GM23338 (cell line): ENCODE measurements at regions not wholly inside any gene's neighbourhood (a gene's known extent, or its start where the extent isn't known, plus 50 kb on each side); places are given as distances from the start of the nearest gene placed in this dataset.

Experiments used
- ATAC-seq: fragments of 200-7000 bp; cut with Tn5 transposase; 3 replicates; pipeline ENCODE4 v1.9.1; 2020
- DNase-seq: peaks from one replicate; pipeline ENCODE4 v3.0.0-alpha.2; 2015; ENCODE audit warnings: low spot score
- H2AFZ ChIP-seq: fragments of 200-600 bp; sonication (generic); 2 replicates; pipeline ENCODE4 v1.8.0; 2016; ENCODE audit warnings: antibody characterized with exemption, mild to moderate bottlenecking, moderate library complexity
- H3F3A ChIP-seq: fragments of 200-600 bp; sonication (generic); replicated peaks from 2 replicates; pipeline ENCODE4 v1.8.0; 2017; ENCODE audit warnings: antibody characterized with exemption, mixed run types, low read depth
- H3K27ac ChIP-seq: fragments of 200-600 bp; sonication (generic); 2 replicates; pipeline ENCODE4 v1.6.1; 2016; ENCODE audit warnings: low read depth
- H3K27me3 ChIP-seq: fragments of 200-600 bp; sonication (generic); 2 replicates; pipeline ENCODE4 v1.8.0; 2016; ENCODE audit warnings: mild to moderate bottlenecking, mixed run types, moderate library complexity; ENCODE audit not compliant: insufficient read depth
- H3K36me3 ChIP-seq: fragments of 200-600 bp; sonication (generic); 2 replicates; pipeline ENCODE4 v1.8.0; 2016; ENCODE audit warnings: mild to moderate bottlenecking; ENCODE audit not compliant: insufficient read depth
- H3K4me1 ChIP-seq: fragments of 200-600 bp; sonication (generic); 2 replicates; pipeline ENCODE4 v1.8.0; 2016; ENCODE audit warnings: mild to moderate bottlenecking, moderate library complexity; ENCODE audit not compliant: insufficient read depth
- H3K4me2 ChIP-seq: fragments of 200-600 bp; sonication (generic); 2 replicates; pipeline ENCODE4 v1.7.1; 2017; ENCODE audit warnings: mixed run types
- H3K4me3 ChIP-seq: fragments of 200-600 bp; sonication (generic); 2 replicates; pipeline ENCODE4 v1.6.1; 2016; ENCODE audit warnings: mixed run types
- H3K79me2 ChIP-seq: fragments of 200-600 bp; sonication (generic); replicated peaks from 2 replicates; pipeline ENCODE4 v1.8.0; 2017; ENCODE audit warnings: mild to moderate bottlenecking; ENCODE audit not compliant: insufficient read depth
- H3K9me2 ChIP-seq: fragments of 200-600 bp; sonication (generic); 2 replicates; pipeline ENCODE4 v1.8.0; 2017; ENCODE audit not compliant: insufficient read depth
- H4K20me1 ChIP-seq: fragments of 200-600 bp; sonication (generic); replicated peaks from 2 replicates; pipeline ENCODE4 v1.8.0; 2017; ENCODE audit warnings: mild to moderate bottlenecking; ENCODE audit not compliant: insufficient read depth
- H3K27ac Mint-ChIP-seq: 2 replicates; pipeline ENCODE4 v1.8.0; 2020; ENCODE audit warnings: inconsistent platforms, mild to moderate bottlenecking, moderate library complexity, mixed read lengths
- H3K27me3 Mint-ChIP-seq: 3 replicates; pipeline ENCODE4 v1.8.0; 2022; ENCODE audit warnings: low read depth, mild to moderate bottlenecking, moderate library complexity, mixed read lengths, inconsistent platforms; ENCODE audit not compliant: insufficient read depth, poor library complexity
- H3K36me3 Mint-ChIP-seq: 3 replicates; pipeline ENCODE4 v1.8.0; 2021; ENCODE audit warnings: low read depth, mild to moderate bottlenecking, inconsistent platforms, moderate library complexity, mixed read lengths
- H3K4me1 Mint-ChIP-seq: 3 replicates; pipeline ENCODE4 v1.8.0; 2020; ENCODE audit warnings: mild to moderate bottlenecking, inconsistent platforms, mixed read lengths
- H3K4me3 Mint-ChIP-seq: 3 replicates; pipeline ENCODE4 v1.8.0; 2021; ENCODE audit warnings: moderate library complexity, mild to moderate bottlenecking, inconsistent platforms, mixed read lengths
- H3K9me3 Mint-ChIP-seq: 3 replicates; pipeline ENCODE4 v1.8.0; 2020; ENCODE audit warnings: moderate library complexity, mild to moderate bottlenecking, inconsistent platforms, mixed read lengths
- CREB1 ChIP-seq: fragments of 250-450 bp; sonication (Bioruptor Pico); IDR thresholded peaks from 2 replicates; pipeline ENCODE4 v1.5.0; 2020; ENCODE audit warnings: low read depth, mild to moderate bottlenecking, moderate library complexity
- CTCF ChIP-seq, 2 experiments: fragments of 200-600 bp in 1 of 2; sonication (generic) in 1 of 2; conservative IDR thresholded peaks; 2 replicates each; pipeline versions ENCODE4 v1.5.1 to v1.6.1; 2016 to 2017; ENCODE audit warnings: antibody characterized with exemption in 2 of 2, low read depth in 2 of 2, mild to moderate bottlenecking in 2 of 2, moderate library complexity in 1 of 2
- ETS1 ChIP-seq: IDR thresholded peaks from 2 replicates; pipeline ENCODE4 v1.6.1; 2016; ENCODE audit warnings: antibody characterized with exemption
- EZH2 ChIP-seq: fragments of 200-600 bp; sonication (generic); IDR thresholded peaks from one replicate; pipeline ENCODE4 v1.8.0; 2017; ENCODE audit warnings: antibody characterized with exemption, mild to moderate bottlenecking, low read depth; ENCODE audit not compliant: unreplicated experiment
- EZH2phosphoT487 ChIP-seq: fragments of 200-600 bp; sonication (generic); IDR thresholded peaks from one replicate; pipeline ENCODE4 v1.8.1; 2018; ENCODE audit warnings: antibody characterized with exemption; ENCODE audit not compliant: unreplicated experiment
- NANOG ChIP-seq: IDR thresholded peaks from 2 replicates; pipeline ENCODE4 v1.6.1; 2016; ENCODE audit warnings: antibody characterized with exemption, borderline replicate concordance
- POLR2AphosphoS5 ChIP-seq: IDR thresholded peaks from 2 replicates; pipeline ENCODE4 v1.6.1; 2016; ENCODE audit warnings: antibody characterized with exemption, low read depth
- STAT1 ChIP-seq: IDR thresholded peaks from one replicate; pipeline ENCODE4 v1.6.1; 2016; ENCODE audit warnings: antibody characterized with exemption; ENCODE audit not compliant: unreplicated experiment
- ZNF114 ChIP-seq: fragments of 250-450 bp; sonication (Bioruptor Pico); IDR thresholded peaks from 2 replicates; pipeline ENCODE4 v1.5.0; 2020; ENCODE audit warnings: mild to moderate bottlenecking, moderate library complexity
- TF ChIP-seq, protein P1 (sequence below): fragments of 250-450 bp; sonication (Bioruptor Pico); IDR thresholded peaks from 2 replicates; pipeline ENCODE4 v1.5.0; 2020; ENCODE audit warnings: mild to moderate bottlenecking, moderate library complexity
- TF ChIP-seq, protein P2 (sequence below): IDR thresholded peaks from one replicate; pipeline ENCODE4 v1.6.1; 2018; ENCODE audit warnings: antibody characterized with exemption; ENCODE audit not compliant: unreplicated experiment

GRCh38 chr6:23618366-23618765 is 507.6 kb upstream of the NRSN1 start:
- Histone ChIP-seq H3K36me3 (no peaks in the 10 kb centered on the region), H3K79me2 (no peaks in the 10 kb centered on the region), H3K4me3 (no peak overlapping the region), H3K9me2 (no peaks in the 10 kb centered on the region), H3F3A (no peaks in the 10 kb centered on the region), H3K4me2 (no peak overlapping the region), H2AFZ (no peak overlapping the region), H3K27me3 (no peaks in the 10 kb centered on the region), H3K4me1 (peaks cover 8% of the 10 kb centered on the region), H4K20me1 (no peaks in the 10 kb centered on the region), H3K27ac (no peak overlapping the region)
- peaks cover 4% of the 10 kb centered on the region for H3K9me3 Mint-ChIP-seq
- peaks cover 4% of the 10 kb centered on the region for H3K36me3 Mint-ChIP-seq
- TF ChIP-seq POLR2AphosphoS5 (no peak), CTCF (conservative IDR thresholded peaks at IDR 0.05; ENCODE audit: low read depth in 2 of 2) (no peak), EZH2phosphoT487 (no peak), ETS1 (no peak), EZH2 (no peak), ZNF114 (no peak), STAT1 (no peak), CREB1 (CRISPR knock-in tag) (no peak), NANOG (no peak)
- TF ChIP-seq, protein P1, sequence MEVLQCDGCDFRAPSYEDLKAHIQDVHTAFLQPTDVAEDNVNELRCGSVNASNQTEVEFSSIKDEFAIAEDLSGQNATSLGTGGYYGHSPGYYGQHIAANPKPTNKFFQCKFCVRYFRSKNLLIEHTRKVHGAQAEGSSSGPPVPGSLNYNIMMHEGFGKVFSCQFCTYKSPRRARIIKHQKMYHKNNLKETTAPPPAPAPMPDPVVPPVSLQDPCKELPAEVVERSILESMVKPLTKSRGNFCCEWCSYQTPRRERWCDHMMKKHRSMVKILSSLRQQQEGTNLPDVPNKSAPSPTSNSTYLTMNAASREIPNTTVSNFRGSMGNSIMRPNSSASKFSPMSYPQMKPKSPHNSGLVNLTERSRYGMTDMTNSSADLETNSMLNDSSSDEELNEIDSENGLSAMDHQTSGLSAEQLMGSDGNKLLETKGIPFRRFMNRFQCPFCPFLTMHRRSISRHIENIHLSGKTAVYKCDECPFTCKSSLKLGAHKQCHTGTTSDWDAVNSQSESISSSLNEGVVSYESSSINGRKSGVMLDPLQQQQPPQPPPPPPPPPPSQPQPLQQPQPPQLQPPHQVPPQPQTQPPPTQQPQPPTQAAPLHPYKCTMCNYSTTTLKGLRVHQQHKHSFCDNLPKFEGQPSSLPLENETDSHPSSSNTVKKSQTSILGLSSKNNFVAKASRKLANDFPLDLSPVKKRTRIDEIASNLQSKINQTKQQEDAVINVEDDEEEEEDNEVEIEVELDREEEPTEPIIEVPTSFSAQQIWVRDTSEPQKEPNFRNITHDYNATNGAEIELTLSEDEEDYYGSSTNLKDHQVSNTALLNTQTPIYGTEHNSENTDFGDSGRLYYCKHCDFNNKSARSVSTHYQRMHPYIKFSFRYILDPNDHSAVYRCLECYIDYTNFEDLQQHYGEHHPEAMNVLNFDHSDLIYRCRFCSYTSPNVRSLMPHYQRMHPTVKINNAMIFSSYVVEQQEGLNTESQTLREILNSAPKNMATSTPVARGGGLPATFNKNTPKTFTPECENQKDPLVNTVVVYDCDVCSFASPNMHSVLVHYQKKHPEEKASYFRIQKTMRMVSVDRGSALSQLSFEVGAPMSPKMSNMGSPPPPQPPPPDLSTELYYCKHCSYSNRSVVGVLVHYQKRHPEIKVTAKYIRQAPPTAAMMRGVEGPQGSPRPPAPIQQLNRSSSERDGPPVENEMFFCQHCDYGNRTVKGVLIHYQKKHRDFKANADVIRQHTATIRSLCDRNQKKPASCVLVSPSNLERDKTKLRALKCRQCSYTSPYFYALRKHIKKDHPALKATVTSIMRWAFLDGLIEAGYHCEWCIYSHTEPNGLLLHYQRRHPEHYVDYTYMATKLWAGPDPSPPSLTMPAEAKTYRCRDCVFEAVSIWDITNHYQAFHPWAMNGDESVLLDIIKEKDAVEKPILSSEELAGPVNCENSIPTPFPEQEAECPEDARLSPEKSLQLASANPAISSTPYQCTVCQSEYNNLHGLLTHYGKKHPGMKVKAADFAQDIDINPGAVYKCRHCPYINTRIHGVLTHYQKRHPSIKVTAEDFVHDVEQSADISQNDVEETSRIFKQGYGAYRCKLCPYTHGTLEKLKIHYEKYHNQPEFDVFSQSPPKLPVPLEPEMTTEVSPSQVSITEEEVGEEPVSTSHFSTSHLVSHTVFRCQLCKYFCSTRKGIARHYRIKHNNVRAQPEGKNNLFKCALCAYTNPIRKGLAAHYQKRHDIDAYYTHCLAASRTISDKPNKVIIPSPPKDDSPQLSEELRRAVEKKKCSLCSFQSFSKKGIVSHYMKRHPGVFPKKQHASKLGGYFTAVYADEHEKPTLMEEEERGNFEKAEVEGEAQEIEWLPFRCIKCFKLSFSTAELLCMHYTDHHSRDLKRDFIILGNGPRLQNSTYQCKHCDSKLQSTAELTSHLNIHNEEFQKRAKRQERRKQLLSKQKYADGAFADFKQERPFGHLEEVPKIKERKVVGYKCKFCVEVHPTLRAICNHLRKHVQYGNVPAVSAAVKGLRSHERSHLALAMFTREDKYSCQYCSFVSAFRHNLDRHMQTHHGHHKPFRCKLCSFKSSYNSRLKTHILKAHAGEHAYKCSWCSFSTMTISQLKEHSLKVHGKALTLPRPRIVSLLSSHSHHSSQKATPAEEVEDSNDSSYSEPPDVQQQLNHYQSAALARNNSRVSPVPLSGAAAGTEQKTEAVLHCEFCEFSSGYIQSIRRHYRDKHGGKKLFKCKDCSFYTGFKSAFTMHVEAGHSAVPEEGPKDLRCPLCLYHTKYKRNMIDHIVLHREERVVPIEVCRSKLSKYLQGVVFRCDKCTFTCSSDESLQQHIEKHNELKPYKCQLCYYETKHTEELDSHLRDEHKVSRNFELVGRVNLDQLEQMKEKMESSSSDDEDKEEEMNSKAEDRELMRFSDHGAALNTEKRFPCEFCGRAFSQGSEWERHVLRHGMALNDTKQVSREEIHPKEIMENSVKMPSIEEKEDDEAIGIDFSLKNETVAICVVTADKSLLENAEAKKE (CRISPR knock-in tag): no peak
- TF ChIP-seq, protein P2, sequence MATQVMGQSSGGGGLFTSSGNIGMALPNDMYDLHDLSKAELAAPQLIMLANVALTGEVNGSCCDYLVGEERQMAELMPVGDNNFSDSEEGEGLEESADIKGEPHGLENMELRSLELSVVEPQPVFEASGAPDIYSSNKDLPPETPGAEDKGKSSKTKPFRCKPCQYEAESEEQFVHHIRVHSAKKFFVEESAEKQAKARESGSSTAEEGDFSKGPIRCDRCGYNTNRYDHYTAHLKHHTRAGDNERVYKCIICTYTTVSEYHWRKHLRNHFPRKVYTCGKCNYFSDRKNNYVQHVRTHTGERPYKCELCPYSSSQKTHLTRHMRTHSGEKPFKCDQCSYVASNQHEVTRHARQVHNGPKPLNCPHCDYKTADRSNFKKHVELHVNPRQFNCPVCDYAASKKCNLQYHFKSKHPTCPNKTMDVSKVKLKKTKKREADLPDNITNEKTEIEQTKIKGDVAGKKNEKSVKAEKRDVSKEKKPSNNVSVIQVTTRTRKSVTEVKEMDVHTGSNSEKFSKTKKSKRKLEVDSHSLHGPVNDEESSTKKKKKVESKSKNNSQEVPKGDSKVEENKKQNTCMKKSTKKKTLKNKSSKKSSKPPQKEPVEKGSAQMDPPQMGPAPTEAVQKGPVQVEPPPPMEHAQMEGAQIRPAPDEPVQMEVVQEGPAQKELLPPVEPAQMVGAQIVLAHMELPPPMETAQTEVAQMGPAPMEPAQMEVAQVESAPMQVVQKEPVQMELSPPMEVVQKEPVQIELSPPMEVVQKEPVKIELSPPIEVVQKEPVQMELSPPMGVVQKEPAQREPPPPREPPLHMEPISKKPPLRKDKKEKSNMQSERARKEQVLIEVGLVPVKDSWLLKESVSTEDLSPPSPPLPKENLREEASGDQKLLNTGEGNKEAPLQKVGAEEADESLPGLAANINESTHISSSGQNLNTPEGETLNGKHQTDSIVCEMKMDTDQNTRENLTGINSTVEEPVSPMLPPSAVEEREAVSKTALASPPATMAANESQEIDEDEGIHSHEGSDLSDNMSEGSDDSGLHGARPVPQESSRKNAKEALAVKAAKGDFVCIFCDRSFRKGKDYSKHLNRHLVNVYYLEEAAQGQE: no peak
- peaks cover 4% of the 10 kb centered on the region for H3K27me3 Mint-ChIP-seq
- H3K4me3 Mint-ChIP-seq: no peak overlapping the region
- no peak for ATAC-seq
- H3K27ac Mint-ChIP-seq: no peak overlapping the region
- DNase-seq: no peak
- peaks cover 16% of the 10 kb centered on the region for H3K4me1 Mint-ChIP-seq
